ENCODE measurements at regions not wholly inside any gene's neighbourhood (a gene's known extent, or its start where the extent isn't known, plus 50 kb on each side); places are given as distances from the start of the nearest gene placed in this dataset.
A peak's percentile ranks its signal among the peaks of the same experiment; 100 is the strongest.

GRCh38 chr2:64196963-64197362 is 52.7 kb upstream of the PELI1 start:
- no peaks in the 10 kb centered on the region for H3K36me3 ChIP-seq
- peaks cover 0 to 2% of the 10 kb centered on the region in 2 donors for H3K4me1 ChIP-seq
- H3K4me3 ChIP-seq: no peak overlapping the region
- no peaks in the 10 kb centered on the region for H3K27me3 ChIP-seq
- TF ChIP-seq, protein P1, sequence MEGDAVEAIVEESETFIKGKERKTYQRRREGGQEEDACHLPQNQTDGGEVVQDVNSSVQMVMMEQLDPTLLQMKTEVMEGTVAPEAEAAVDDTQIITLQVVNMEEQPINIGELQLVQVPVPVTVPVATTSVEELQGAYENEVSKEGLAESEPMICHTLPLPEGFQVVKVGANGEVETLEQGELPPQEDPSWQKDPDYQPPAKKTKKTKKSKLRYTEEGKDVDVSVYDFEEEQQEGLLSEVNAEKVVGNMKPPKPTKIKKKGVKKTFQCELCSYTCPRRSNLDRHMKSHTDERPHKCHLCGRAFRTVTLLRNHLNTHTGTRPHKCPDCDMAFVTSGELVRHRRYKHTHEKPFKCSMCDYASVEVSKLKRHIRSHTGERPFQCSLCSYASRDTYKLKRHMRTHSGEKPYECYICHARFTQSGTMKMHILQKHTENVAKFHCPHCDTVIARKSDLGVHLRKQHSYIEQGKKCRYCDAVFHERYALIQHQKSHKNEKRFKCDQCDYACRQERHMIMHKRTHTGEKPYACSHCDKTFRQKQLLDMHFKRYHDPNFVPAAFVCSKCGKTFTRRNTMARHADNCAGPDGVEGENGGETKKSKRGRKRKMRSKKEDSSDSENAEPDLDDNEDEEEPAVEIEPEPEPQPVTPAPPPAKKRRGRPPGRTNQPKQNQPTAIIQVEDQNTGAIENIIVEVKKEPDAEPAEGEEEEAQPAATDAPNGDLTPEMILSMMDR (IDR thresholded peaks at IDR 0.05): no peak
- H3K27ac ChIP-seq: no peak overlapping the region
- intact Hi-C loops (cut with DNase I): no loop called here
- H3K9me3 ChIP-seq: no peaks in the 10 kb centered on the region
- DNase-seq (ENCODE audit: low spot score in 2 of 2): no peak

GRCh38 chr2:64201151-64201550 is 56.9 kb upstream of the PELI1 start:
- no peaks in the 10 kb centered on the region for H3K27me3 ChIP-seq
- TF ChIP-seq, protein P1 (IDR thresholded peaks at IDR 0.05): no peak
- H3K27ac ChIP-seq: peak overlapping the region; percentile 7 to 48
- H3K36me3 ChIP-seq: no peaks in the 10 kb centered on the region
- DNase-seq (ENCODE audit: low spot score in 2 of 2): no peak
- H3K4me3 ChIP-seq: no peak overlapping the region
- no peaks in the 10 kb centered on the region for H3K9me3 ChIP-seq
- intact Hi-C loops (cut with DNase I): loop anchor here (5.0 kb wide), 1 partner anchor 59 kb away; the partner anchor contains the start of gene PELI1
- peaks cover 5 to 19% of the 10 kb centered on the region in 2 donors for H3K4me1 ChIP-seq

DNA sequence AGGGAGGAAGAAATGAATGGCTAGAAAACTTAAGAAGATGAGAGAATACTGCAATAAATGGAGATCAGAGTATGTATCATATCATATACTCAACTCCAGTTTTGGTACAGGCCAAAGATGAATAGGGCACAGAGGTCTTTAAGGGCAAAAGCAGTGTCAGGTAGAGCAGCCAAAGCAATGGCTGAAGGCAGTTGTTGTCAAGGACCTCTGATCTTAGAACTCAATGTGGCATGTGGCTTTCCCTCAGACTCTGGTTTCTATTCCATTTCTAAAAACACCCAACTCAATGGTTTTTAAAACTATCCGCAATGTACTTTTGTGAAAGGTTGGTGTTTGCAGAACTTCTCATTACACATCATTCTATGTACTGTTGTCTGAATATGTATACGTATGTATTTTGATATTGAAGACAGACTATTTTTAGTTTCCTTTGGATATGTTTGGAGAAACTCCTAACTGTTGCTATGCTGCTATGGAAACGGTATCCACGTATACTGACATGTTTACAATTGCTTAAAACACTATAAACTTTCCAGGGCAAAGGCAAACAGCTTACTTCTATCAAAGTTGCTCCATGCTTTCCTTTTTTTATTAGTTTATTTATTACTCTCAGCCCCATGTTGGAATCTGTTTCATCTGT is 58.1 kb upstream of the PELI1 start:
- no peaks in the 10 kb centered on the region for H3K27me3 ChIP-seq
- intact Hi-C loops (cut with DNase I): loop anchor here (5.0 kb wide), 1 partner anchor 60 kb away; the partner anchor contains the start of gene PELI1
- TF ChIP-seq, protein P1 (IDR thresholded peaks at IDR 0.05): no peak

DNA sequence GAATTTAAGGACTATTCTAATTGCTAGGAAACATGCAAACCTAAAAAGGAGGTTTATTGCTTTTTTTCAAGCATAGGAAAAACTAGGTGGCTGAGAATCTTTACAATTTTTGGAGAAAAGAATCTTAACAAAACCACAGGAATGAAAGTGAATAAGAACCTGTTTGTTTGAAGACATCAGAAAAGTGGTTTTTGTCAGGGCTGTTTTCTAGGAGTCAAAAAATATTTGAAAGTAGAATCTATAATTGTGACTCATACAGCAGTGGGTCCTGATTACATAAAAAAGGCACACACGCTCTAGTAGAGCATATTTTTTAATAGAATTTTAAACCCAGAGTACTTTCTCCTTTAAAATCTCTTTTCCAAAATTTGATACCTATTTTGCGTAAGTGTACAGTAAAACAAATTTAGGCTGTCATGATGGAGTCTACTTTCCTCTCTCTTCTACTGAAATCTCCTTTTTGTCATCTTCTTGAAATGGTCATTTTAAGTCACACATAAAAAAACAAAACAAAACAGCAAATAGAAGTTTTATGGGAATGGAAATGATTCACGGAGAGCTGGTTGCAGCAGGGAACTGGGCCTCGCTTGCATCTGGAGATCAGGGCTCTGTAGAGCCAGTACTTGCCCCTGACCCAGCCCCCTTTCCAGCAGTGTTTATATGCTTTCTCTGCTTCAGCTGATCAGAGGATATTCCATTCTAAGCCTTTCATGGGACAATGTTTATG is 59.1 kb upstream of the PELI1 start:
- Histone ChIP-seq H3K4me1 (peaks cover 5 to 19% of the 10 kb centered on the region in 2 donors), H3K4me3 (no peak overlapping the region), H3K9me3 (no peaks in the 10 kb centered on the region), H3K27me3 (no peaks in the 10 kb centered on the region), H3K36me3 (no peaks in the 10 kb centered on the region), H3K27ac (peak overlapping the region; percentile 78 to 81)
- intact Hi-C loops (cut with DNase I): loop anchor here (5.0 kb wide), 1 partner anchor 61 kb away; the partner anchor contains the start of gene PELI1
- TF ChIP-seq, protein P1 (IDR thresholded peaks at IDR 0.05): no peak
- no peak for DNase-seq (ENCODE audit: low spot score in 2 of 2)

More for the DNA sequence above, 58.1 kb upstream of the PELI1 start:
- H3K9me3 ChIP-seq: no peaks in the 10 kb centered on the region
- no peak overlapping the region for H3K4me3 ChIP-seq
- peak overlapping the region; percentile 78 to 81 for H3K27ac ChIP-seq
- DNase-seq (ENCODE audit: low spot score in 2 of 2): no peak
- H3K4me1 ChIP-seq: peaks cover 5 to 19% of the 10 kb centered on the region in 2 donors
- no peaks in the 10 kb centered on the region for H3K36me3 ChIP-seq

DNA sequence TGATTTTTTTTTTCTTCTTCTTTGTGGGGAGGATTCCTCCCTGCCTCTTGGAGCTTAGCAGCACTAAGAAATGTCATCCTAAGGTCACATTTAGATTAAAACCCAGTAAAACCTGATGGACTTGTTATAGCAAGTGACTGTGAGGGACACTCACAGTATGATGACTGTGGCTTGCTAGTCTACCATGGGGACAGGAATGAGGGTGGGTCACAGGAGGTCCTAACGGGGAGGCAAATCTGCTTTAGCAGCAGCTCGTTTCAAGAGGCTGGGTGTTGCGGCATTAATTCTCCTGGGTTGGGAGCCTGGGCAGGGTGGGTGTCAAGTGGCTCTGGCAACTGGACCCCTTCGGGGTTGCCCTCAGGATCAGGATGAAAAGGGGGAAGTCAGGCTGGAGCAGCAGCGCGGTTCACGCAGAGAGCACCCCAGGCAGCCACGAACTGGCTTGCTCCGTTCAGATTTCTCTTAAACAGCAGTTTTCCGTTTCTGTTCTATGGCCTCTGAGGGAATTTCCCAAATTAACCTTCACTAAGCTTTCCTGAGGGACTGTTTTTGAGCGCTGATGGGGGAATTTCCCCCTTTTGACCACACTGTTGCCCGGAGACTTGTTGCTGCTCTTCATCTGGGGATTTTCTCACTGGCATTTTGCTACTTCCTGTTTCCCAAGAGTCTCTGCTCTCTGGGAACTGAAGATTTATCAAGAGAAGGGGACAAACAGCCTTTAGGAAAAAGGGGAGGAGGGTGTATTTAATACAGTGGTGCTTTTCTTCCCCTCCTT is 59.8 kb upstream of the PELI1 start:
- DNase-seq (ENCODE audit: low spot score in 2 of 2): no peak
- Histone ChIP-seq H3K9me3 (no peaks in the 10 kb centered on the region), H3K4me1 (peaks cover 5 to 19% of the 10 kb centered on the region in 2 donors), H3K27ac (peak overlapping the region; percentile 78 to 81), H3K27me3 (no peaks in the 10 kb centered on the region), H3K4me3 (peak overlapping the region; percentile 11 to 39), H3K36me3 (no peaks in the 10 kb centered on the region)
- TF ChIP-seq, protein P1 (IDR thresholded peaks at IDR 0.05): no peak
- intact Hi-C loops (cut with DNase I): loop anchor here (5.0 kb wide), 1 partner anchor 62 kb away; the partner anchor contains the start of gene PELI1
